NOMO-1 treated with dmso at 0.1 percent for 144 hours (cell line): ENCODE measurements at regions not wholly inside any gene's neighbourhood (a gene's known extent, or its start where the extent isn't known, plus 50 kb on each side); places are given as distances from the start of the nearest gene placed in this dataset.

Experiments used
- DNase-seq: peaks from one replicate; lab custom pipeline; 2025; ENCODE audit not compliant: unreplicated experiment; lab: John Stamatoyannopoulos, UW

GRCh38 chr12:46456356-46457334 is 84.1 kb upstream of the SLC38A2 start:
- no peak for DNase-seq

- DNase-seq = no peak
Observed at GRCh38 chr12:46455648-46456352, 83.2 kb upstream of the SLC38A2 start.

GRCh38 chr12:46454981-46455380 is 82.4 kb upstream of the SLC38A2 start:
- no peak for DNase-seq

- DNase-seq = no peak
Observed at GRCh38 chr12:46453428-46453827, 80.9 kb upstream of the SLC38A2 start.

DNA sequence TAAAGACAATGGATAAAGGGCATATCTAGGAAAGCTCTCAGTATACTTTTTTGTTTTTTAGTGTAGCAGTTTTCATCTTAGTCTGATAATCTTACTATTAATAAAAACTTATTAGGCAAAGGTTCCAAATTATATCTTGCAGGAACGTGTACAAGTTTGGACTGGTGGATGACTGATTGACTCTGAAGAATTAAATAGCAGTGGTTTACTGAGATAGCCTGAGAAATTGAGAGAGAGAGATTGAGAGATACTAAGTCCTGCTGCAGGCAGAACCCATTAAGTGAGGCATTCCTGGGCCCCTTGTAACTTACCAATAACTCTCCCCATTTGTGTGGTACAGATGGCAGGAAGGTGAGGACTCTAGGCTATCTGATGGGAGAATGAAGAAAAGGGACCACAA is 80.2 kb upstream of the SLC38A2 start:
- DNase-seq = no peak

GRCh38 chr12:46452061-46452615 is 79.6 kb upstream of the SLC38A2 start:
- DNase-seq = no peak

- DNase-seq = no peak
Observed at GRCh38 chr12:46451276-46452021, 78.9 kb upstream of the SLC38A2 start.

DNA sequence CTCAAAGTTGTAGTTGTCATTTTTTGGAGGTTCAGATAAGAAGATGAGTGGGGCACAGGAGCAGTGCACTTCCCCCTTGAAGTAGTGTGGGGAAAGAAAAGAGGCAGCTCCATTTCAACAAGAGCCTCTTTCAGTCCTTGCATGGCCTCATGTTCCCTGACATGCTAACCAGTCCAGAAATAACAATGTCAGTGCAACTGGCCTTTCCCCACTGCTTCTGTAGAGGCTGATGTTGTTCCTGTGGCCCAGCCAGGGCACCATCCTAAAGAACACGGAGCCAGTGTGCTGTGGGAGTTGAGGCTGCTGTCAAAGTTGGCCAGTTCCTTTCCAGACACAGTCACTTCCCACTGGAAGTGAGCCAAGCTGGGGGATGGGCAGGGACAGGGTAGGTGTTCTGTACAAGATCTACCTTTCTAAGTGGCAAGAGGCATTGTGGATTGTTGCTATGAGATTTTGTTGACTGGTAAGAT is 77.7 kb upstream of the SLC38A2 start:
- DNase-seq = no peak

- DNase-seq = no peak
Observed at GRCh38 chr12:46449856-46450255, 77.3 kb upstream of the SLC38A2 start.

DNA sequence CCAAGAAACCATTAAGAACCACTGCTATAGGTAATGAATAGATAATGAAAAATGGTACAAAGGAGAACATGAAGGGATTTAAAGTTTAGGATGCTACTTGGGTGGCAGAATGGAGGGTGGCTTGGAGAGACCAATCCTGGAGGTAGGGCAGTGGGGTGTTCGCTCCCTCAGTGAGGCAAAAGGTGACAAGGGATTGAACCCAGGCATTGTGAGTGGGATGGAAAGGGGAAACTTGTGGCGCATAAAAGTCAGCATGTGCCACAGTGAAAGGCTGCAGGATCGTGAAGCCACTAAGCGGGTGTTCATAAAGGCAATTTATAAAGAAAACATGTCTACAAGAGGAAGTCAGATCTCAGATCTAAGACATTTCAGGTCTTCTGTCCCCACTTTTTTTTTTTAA is 76.7 kb upstream of the SLC38A2 start:
- no peak for DNase-seq

DNA sequence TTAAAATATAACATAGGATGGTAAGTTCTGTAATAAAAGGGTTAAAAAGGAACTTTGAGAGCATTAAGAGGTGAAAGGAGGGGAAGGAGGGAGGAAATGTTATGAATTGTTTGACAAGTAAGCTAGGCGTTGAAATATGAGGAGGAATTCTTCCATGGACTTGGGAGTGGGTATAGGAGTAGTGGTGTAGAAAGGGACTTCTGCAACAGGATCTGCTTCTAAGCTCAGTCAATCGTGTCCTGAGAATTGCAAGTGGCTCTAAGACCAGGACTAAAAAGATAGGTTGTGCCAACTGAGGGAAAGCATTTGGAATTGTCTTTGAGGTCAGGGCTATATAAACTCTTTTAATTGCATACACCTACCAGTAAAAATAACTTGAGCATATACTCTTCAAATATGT is 74.1 kb upstream of the SLC38A2 start:
- DNase-seq = no peak

- DNase-seq = no peak
Observed at GRCh38 chr12:46445551-46446235, 73.1 kb upstream of the SLC38A2 start.

DNA sequence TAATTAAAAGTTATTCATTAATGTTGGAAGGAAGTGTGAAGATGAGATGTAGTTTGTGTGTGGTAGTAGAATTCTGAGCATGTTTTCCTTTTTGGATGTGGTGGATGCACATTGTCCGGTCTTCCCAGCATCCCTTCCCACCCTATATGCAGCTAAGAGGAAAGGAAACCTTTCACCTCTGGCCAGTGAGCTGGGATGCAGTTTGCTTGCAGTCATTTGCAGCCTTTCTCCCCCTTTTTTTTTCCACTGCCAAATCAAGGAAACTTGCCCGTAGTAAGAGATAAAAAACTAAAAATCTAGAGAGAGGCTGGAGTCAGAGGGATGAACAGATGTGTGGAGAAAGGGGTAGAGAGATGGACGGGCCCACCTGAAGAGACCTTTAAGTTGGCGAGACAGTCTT is 72.5 kb upstream of the SLC38A2 start:
- no peak for DNase-seq

DNA sequence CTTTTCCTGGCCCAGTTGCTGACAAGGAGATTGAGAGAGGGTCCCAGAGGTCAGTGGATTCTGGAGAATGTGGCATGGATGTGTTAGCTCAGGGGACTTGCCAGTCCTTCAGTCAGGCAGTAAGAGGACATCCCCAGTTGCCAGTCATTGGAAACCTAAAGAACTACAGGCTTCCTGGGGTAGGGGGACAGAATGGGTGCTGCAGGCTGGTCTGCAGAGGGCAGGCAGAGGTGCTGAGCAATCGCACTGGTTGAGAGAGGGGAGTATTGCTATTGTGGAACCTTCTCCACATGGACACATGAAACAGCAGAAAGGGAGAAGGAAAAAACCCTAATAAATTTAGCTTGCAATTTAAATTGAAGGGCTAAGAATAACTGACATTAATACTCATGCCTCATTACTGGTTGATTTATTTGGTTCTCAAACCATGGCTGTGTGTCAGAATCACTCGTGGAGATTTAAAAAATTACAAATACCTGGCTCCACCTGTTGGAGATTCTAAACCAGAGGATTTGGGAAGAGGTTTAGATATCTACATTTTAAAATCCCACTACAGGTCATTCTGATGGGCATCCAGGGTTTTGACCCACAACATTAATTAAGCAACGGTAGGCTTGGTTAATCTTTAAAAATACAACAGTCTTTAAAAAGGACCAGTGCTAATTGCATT is 71.2 kb upstream of the SLC38A2 start:
- no peak for DNase-seq

- DNase-seq = no peak
Observed at GRCh38 chr12:46442738-46443137, 70.2 kb upstream of the SLC38A2 start.

- no peak for DNase-seq
Observed at GRCh38 chr12:46442239-46442638, 69.7 kb upstream of the SLC38A2 start.

- DNase-seq = no peak
Observed at GRCh38 chr12:46439793-46440511, 67.4 kb upstream of the SLC38A2 start.

GRCh38 chr12:46438719-46439319 is 66.2 kb upstream of the SLC38A2 start:
- no peak for DNase-seq

- no peak for DNase-seq
Observed at GRCh38 chr12:46438256-46438655, 65.7 kb upstream of the SLC38A2 start.
